ENCODE measurements at regions not wholly inside any gene's neighbourhood (a gene's known extent, or its start where the extent isn't known, plus 50 kb on each side); places are given as distances from the start of the nearest gene placed in this dataset.
"Not testable (repeated sequence)": the region's sequence is repeated elsewhere in the genome, so short reads cannot be mapped to it uniquely, and the experiment has no call there.

GRCh38 chr3:110567029-110567428 is 504.6 kb upstream of the NECTIN3 start:
- no peak for DNase-seq

GRCh38 chr3:110568246-110568645 is 503.4 kb upstream of the NECTIN3 start:
- DNase-seq, result no peak

- no peak for DNase-seq
Observed at GRCh38 chr3:110569073-110569472, 502.5 kb upstream of the NECTIN3 start.

- no peak for DNase-seq
Observed at GRCh38 chr3:110575702-110576101, 495.9 kb upstream of the NECTIN3 start.

GRCh38 chr3:110576960-110577359 is 494.7 kb upstream of the NECTIN3 start:
- DNase-seq, result no peak

GRCh38 chr3:110577854-110578253 is 493.8 kb upstream of the NECTIN3 start:
- no peak for DNase-seq

GRCh38 chr3:110579840-110580550 is 491.6 kb upstream of the NECTIN3 start:
- DNase-seq, result no peak

GRCh38 chr3:110583373-110583935 is 488.2 kb upstream of the NECTIN3 start:
- DNase-seq, result no peak

GRCh38 chr3:110588906-110589305 is 482.7 kb upstream of the NECTIN3 start:
- no peak for DNase-seq

GRCh38 chr3:110589341-110589740 is 482.3 kb upstream of the NECTIN3 start:
- no peak for DNase-seq

GRCh38 chr3:110593749-110594148 is 477.9 kb upstream of the NECTIN3 start:
- no peak for DNase-seq

GRCh38 chr3:110598847-110599490 is 472.6 kb upstream of the NECTIN3 start:
- DNase-seq, result no peak

GRCh38 chr3:110608566-110608965 is 463.1 kb upstream of the NECTIN3 start:
- no peak for DNase-seq

- no peak for DNase-seq
Observed at GRCh38 chr3:110612045-110612444, 459.6 kb upstream of the NECTIN3 start.

- DNase-seq, result no peak
Observed at GRCh38 chr3:110614186-110614585, 457.4 kb upstream of the NECTIN3 start.

- DNase-seq, result no peak
Observed at GRCh38 chr3:110615454-110615853, 456.2 kb upstream of the NECTIN3 start.

GRCh38 chr3:110618512-110619226 is 452.9 kb upstream of the NECTIN3 start:
- DNase-seq, result no peak

- no peak for DNase-seq
Observed at GRCh38 chr3:110620118-110620517, 451.5 kb upstream of the NECTIN3 start.

GRCh38 chr3:110623571-110623970 is 448.0 kb upstream of the NECTIN3 start:
- DNase-seq, result no peak

GRCh38 chr3:110624576-110624975 is 447.0 kb upstream of the NECTIN3 start:
- DNase-seq, result no peak

- no peak for DNase-seq
Observed at GRCh38 chr3:110625201-110625747, 446.3 kb upstream of the NECTIN3 start.

GRCh38 chr3:110626652-110627111 is 444.9 kb upstream of the NECTIN3 start:
- DNase-seq, result not testable (repeated sequence)

GRCh38 chr3:110628650-110629301 is 442.8 kb upstream of the NECTIN3 start:
- no peak for DNase-seq
